ENCODE measurements at regions not wholly inside any gene's neighbourhood (a gene's known extent, or its start where the extent isn't known, plus 50 kb on each side); places are given as distances from the start of the nearest gene placed in this dataset.
A peak's percentile ranks its signal among the peaks of the same experiment; 100 is the strongest.

- DNase-seq = no peak
Observed at GRCh38 chr2:41851554-41851953, 196.3 kb upstream of the PKDCC start.

- peak; percentile 76 for DNase-seq
Observed at GRCh38 chr2:41853427-41854191, 194.2 kb upstream of the PKDCC start.

GRCh38 chr2:41854227-41854626 lies 193.6 kb upstream of the PKDCC start:
- DNase-seq = no peak

- no peak for DNase-seq
Observed at GRCh38 chr2:41856946-41857345, 190.9 kb upstream of the PKDCC start.

- DNase-seq = no peak
Observed at GRCh38 chr2:41859615-41860514, 188.0 kb upstream of the PKDCC start.

GRCh38 chr2:41863062-41863461 lies 184.8 kb upstream of the PKDCC start:
- DNase-seq = no peak

- DNase-seq = no peak
Observed at GRCh38 chr2:41865263-41865662, 182.6 kb upstream of the PKDCC start.

- DNase-seq = no peak
Observed at GRCh38 chr2:41867553-41867952, 180.3 kb upstream of the PKDCC start.

GRCh38 chr2:41869542-41870264 lies 178.1 kb upstream of the PKDCC start:
- DNase-seq = peak; percentile 72

GRCh38 chr2:41870265-41870585 lies 177.6 kb upstream of the PKDCC start:
- DNase-seq = no peak

GRCh38 chr2:41871080-41871479 lies 176.7 kb upstream of the PKDCC start:
- DNase-seq = no peak

- no peak for DNase-seq
Observed at GRCh38 chr2:41872646-41873045, 175.2 kb upstream of the PKDCC start.

- DNase-seq = no peak
Observed at GRCh38 chr2:41873102-41874031, 174.5 kb upstream of the PKDCC start.

GRCh38 chr2:41877114-41877678 lies 170.6 kb upstream of the PKDCC start:
- DNase-seq = no peak

GRCh38 chr2:41878056-41878455 lies 169.8 kb upstream of the PKDCC start:
- no peak for DNase-seq

- DNase-seq = peak; percentile 62
Observed at GRCh38 chr2:41878716-41879234, 169.0 kb upstream of the PKDCC start.

- peak; percentile 80 for DNase-seq
Observed at GRCh38 chr2:41879235-41879916, 168.4 kb upstream of the PKDCC start.

- no peak for DNase-seq
Observed at GRCh38 chr2:41880561-41881243, 167.1 kb upstream of the PKDCC start.

GRCh38 chr2:41881249-41881648 lies 166.6 kb upstream of the PKDCC start:
- DNase-seq = no peak

- DNase-seq = no peak
Observed at GRCh38 chr2:41884718-41885117, 163.1 kb upstream of the PKDCC start.
